Lung (tissue), 11 donors: ENCODE measurements at regions not wholly inside any gene's neighbourhood (a gene's known extent, or its start where the extent isn't known, plus 50 kb on each side); places are given as distances from the start of the nearest gene placed in this dataset.
A peak's percentile ranks its signal among the peaks of the same experiment; 100 is the strongest.

Experiments used
- ATAC-seq: fragments of 200-7000 bp; cut with Tn5 transposase; one replicate; pipeline ENCODE4 v1.9.1; 2020; ENCODE audit warnings: moderate number of reproducible peaks; ENCODE audit not compliant: insufficient read depth, low FRiP score
- DNase-seq, 3 donors: peaks; one replicate each; pipeline ENCODE4 v3.0.0-alpha.2; 2013 to 2017
- H3K27ac ChIP-seq, 2 donors: one replicate each; pipeline ENCODE4 v1.5.1; 2013; ENCODE audit warnings: mild to moderate bottlenecking in 2 of 2, moderate library complexity in 2 of 2, control low read depth in 1 of 2, inconsistent platforms in 1 of 2, low read depth in 1 of 2, low read length in 1 of 2
- H3K27me3 ChIP-seq, 3 donors: one replicate each; pipeline ENCODE4 v1.5.1; 2013; ENCODE audit warnings: low read length in 2 of 3; ENCODE audit not compliant: control insufficient read depth in 3 of 3, insufficient read depth in 3 of 3
- H3K36me3 ChIP-seq, 4 donors: one replicate each; pipeline ENCODE4 v1.5.1; 2013; ENCODE audit warnings: low read length in 4 of 4, mild to moderate bottlenecking in 1 of 4, moderate library complexity in 1 of 4; ENCODE audit not compliant: control insufficient read depth in 4 of 4, insufficient read depth in 4 of 4
- H3K4me1 ChIP-seq, 5 donors: one replicate each; pipeline ENCODE4 v1.5.1; 2013; ENCODE audit warnings: low read length in 5 of 5, mild to moderate bottlenecking in 2 of 5, moderate library complexity in 1 of 5; ENCODE audit not compliant: control insufficient read depth in 5 of 5, insufficient read depth in 5 of 5
- H3K4me3 ChIP-seq: one replicate; pipeline ENCODE4 v1.5.1; 2013; ENCODE audit warnings: mild to moderate bottlenecking, control low read depth, moderate library complexity
- H3K9ac ChIP-seq, 2 donors: one replicate each; pipeline ENCODE4 v1.5.1; 2013; ENCODE audit warnings: low read length in 2 of 2, control low read depth in 1 of 2; ENCODE audit not compliant: insufficient read depth in 1 of 2
- H3K9me3 ChIP-seq, 4 donors: one replicate each; pipeline ENCODE4 v1.5.1; 2013; ENCODE audit warnings: low read length in 3 of 4, mild to moderate bottlenecking in 1 of 4, moderate library complexity in 1 of 4; ENCODE audit not compliant: control insufficient read depth in 4 of 4, insufficient read depth in 3 of 4
- WGBS, 2 donors: extraction: QIAGEN DNeasy Blood & Tissue Kit; methylation state at CpG; one replicate each; pipeline ENCODE4 v1.1.7; 2013; 5-methylcytosine and 5-hydroxymethylcytosine counted together
- TF ChIP-seq, protein P1 (sequence below): IDR thresholded peaks from 2 replicates; pipeline ENCODE4 v1.5.1; 2012; ENCODE audit warnings: mild to moderate bottlenecking; ENCODE audit errors: control extremely low read depth, extremely low read depth
- donor health status: control.
- donor health status: control.
- donor health status: Bipolar disorder and iron deficiency.
- donor health status: healthy.
- donor health status: DM: yes; HTN: yes; CAD: no.

DNA sequence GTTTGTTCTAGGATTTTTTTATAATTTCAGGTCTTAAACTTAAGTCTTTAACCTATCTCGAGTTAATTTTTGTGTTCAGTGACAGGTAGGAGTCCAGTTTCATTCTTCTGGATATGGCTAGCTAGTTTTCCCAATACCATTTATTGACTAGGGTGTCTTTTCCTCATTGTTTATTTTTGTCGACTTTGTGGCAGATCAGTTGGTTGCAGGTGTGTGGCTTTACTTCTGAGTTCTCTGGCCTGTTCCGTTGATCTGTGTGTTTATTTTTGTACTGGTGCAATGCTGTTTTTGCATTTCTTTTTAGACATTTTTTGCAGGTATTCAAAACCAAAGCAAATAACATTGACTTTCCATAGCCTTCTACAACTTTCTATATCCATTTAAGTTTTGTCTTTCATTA lies 121.7 kb downstream of the ETNK1 start:
- Histone ChIP-seq H3K9ac (no peak overlapping the region), H3K27me3 (no peaks in the 10 kb centered on the region), H3K9me3 (no peaks in the 10 kb centered on the region), H3K4me3 (no peak overlapping the region), H3K27ac (no peak overlapping the region), H3K4me1 (no peaks in the 10 kb centered on the region), H3K36me3 (no peaks in the 10 kb centered on the region)
- 77 to 80% methylated on average over 3 of the region's 3 CpGs for WGBS, 2 donors
- DNase-seq (no peak), ATAC-seq (no peak)
- TF ChIP-seq, protein P1, sequence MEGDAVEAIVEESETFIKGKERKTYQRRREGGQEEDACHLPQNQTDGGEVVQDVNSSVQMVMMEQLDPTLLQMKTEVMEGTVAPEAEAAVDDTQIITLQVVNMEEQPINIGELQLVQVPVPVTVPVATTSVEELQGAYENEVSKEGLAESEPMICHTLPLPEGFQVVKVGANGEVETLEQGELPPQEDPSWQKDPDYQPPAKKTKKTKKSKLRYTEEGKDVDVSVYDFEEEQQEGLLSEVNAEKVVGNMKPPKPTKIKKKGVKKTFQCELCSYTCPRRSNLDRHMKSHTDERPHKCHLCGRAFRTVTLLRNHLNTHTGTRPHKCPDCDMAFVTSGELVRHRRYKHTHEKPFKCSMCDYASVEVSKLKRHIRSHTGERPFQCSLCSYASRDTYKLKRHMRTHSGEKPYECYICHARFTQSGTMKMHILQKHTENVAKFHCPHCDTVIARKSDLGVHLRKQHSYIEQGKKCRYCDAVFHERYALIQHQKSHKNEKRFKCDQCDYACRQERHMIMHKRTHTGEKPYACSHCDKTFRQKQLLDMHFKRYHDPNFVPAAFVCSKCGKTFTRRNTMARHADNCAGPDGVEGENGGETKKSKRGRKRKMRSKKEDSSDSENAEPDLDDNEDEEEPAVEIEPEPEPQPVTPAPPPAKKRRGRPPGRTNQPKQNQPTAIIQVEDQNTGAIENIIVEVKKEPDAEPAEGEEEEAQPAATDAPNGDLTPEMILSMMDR, result no peak

DNA sequence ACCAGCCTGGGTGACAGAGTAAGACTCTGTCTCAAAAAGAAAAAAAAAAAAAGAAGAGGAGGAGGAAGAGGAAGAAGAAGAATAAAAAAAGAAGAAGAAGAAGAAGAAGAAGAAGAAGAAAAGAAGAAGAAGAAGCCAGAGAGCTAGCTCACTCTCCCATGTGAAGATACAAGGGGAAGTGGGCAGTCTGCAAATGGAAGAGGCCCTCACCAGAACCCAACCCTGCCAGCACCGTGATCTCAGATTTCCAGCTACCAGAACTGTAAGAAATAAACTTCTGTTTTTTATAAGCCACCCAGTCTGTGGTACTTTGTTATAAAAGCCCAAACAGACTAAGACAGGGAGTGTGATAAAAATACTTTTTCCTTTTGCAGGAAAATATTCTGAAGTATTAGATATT lies 130.7 kb downstream of the ETNK1 start:
- no peak for ATAC-seq
- WGBS, 2 donors, result 18 to 56% methylated on average over 1 of the region's 1 CpG
- no peak overlapping the region for H3K4me3 ChIP-seq
- DNase-seq, result no peak
- no peaks in the 10 kb centered on the region for H3K9me3 ChIP-seq
- H3K36me3 ChIP-seq, result no peaks in the 10 kb centered on the region
- TF ChIP-seq, protein P1, result no peak
- no peaks in the 10 kb centered on the region for H3K4me1 ChIP-seq
- H3K9ac ChIP-seq, result no peak overlapping the region
- no peak overlapping the region for H3K27ac ChIP-seq
- no peaks in the 10 kb centered on the region for H3K27me3 ChIP-seq

DNA sequence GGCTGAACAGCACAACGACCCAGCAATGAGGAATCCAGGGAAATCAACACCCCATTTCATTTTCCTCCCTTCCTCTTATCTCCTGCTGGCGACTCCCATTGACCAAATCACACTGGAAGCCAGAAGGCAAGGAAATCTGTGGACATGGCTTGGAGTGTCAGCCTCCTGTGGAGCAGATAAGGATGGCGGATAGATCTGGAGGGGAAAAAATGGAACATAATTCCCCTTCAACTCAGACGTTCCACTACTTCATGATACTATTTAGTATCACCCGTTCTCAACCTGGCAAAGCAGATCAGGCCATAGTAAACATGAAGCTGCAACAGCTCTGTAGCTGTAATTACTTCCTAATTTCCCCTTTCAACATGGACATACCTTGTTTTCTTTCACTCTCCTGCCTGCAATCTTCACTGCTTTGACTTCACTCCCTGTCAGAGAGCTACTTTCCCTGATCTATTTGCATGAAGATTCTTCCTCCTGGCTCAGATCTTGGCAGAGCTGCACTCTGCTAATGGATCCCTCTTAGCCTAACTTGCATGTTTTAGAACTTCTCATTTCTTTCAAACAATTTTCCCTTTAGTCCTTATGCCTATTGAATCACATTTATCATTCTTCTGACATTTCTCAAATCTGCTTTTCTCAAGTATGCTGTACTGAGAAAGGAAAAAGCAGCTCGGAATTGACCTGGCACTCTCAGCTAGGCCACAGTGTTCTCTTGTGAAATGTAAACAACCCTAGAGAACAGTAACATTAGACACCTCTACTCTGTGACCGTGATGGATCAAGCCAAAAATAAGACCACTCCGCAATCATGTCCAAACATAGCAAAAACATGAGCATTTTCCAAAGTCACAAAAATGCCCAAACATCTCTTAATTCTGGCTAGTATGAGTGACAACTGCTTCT lies 135.1 kb downstream of the ETNK1 start:
- Histone ChIP-seq H3K4me3 (no peak overlapping the region), H3K9me3 (no peaks in the 10 kb centered on the region), H3K9ac (no peak overlapping the region), H3K27me3 (no peaks in the 10 kb centered on the region), H3K36me3 (no peaks in the 10 kb centered on the region), H3K27ac (peak overlapping the region in 1 of 2 donors; percentile 37), H3K4me1 (no peaks in the 10 kb centered on the region)
- DNase-seq, result peak in 1 of 3 donors; percentile 6
- 58 to 77% methylated on average over 8 of the region's 8 CpGs for WGBS, 2 donors
- no peak for ATAC-seq
- TF ChIP-seq, protein P1, result no peak
